ELR (cell line): ENCODE measurements at regions not wholly inside any gene's neighbourhood (a gene's known extent, or its start where the extent isn't known, plus 50 kb on each side); places are given as distances from the start of the nearest gene placed in this dataset.
"Not testable (repeated sequence)": the region's sequence is repeated elsewhere in the genome, so short reads cannot be mapped to it uniquely, and the experiment has no call there.

Experiments used
- DNase-seq: peaks from one replicate; pipeline ENCODE4 v3.0.0-alpha.2; 2015; ENCODE audit warnings: low read depth

DNA sequence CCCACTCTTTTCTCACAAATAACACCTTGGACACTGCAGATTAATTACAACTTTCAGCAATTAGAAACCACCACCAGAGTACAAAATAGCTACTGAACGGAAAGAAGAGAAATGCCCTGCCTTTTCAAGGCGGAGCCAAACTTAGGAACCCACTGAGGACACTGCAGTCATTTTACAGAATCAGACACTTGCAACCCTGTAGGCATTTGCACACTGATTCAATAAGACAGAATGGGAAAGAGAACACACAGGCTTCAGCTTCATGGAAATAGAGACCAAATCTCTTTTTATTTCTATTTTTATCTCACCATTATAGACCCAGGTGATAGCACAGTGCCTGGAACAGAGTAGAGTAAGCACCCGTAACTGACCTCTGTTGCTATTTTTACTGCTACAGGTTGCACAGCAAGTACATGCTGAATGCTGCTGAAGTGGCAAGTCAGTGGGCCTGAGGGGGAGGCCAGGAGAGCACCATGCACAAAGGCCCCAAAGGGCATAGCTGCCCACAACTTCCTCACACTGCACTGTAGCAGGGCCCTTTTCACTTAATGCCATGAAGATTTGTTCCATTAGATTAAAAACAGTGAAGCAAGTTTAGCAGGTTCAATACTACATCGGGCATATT is 50.7 kb upstream of the EDARADD start:
- DNase-seq, result no peak

DNA sequence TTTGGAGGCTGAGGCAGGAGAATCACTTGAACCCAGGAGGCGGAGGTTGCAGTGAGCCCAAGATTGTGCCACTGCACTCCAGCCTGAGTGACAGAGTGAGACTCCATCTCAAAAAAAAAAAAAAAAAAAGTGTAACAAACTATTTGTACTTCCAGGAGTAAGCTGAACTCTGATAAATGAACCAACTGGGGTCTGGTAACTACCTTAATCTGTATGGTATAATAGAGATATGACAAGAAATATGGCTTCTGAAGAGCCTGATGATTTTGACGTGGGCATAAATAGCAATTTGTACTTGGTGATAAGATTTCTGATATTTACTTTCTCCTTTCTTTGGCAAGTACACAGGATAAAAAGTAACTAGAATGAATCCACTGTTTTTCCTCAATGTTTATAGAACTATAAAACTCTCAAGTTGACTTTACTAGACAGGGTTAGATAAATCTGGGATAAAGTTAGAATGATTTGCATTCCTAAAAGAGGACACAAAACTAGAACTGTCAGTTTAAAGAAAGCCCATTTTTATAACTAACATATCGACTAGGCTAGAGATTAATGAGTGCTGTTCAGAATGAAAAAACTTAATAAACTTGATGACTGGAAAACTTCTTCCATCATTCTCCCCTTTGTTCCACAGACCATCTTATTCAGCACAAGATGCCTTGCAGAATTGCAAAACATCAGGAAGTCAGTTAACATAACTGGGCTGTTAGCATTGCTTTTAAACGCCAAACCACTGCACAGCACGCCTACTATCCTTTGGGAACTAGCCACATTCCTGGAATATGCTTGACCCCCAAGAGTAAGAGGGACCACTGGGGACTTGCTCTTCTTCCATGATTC is 51.5 kb upstream of the EDARADD start:
- DNase-seq, result no peak

DNA sequence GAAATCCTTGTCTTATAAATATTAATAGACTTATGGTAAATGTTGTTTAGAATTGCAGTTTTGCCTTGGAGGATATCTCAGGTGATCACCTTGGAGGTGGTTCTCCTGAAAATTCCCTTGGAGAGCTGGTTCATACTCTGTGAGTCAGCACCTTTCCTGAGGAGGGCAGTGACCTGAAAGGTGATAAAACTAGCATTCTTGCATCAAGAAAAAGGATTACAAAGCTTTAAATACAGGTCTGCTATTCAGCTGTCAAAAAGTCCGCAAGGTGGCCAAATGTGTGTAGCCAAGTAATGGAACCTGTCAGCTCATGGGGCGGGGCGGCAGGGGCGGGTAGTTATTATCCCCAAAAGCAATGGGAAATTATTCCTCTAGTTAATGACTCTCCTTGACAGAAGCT is 52.8 kb upstream of the EDARADD start:
- DNase-seq, result no peak

DNA sequence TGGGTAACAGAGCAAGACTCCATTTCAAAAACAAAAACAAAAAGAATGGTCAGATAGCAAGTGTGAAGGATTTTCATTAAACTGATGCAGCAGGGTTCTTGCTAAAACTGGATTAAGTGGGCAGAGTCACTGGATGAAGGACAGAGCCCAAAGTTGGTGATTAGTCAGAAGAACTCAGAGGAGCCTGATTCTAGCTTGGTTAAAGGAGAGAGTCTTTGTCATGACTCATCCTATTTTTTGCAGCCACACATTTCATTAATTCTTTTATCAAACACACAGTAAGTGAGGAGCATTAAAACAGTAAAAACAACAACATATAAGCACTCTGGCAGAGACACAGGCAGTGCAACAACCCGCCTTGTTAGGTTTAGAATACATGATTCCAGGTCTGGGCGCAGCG is 56.0 kb upstream of the EDARADD start:
- peak; percentile 53 for DNase-seq

GRCh38 chr1:236336084-236336483 is 54.3 kb upstream of the ERO1B start:
- DNase-seq, result no peak

DNA sequence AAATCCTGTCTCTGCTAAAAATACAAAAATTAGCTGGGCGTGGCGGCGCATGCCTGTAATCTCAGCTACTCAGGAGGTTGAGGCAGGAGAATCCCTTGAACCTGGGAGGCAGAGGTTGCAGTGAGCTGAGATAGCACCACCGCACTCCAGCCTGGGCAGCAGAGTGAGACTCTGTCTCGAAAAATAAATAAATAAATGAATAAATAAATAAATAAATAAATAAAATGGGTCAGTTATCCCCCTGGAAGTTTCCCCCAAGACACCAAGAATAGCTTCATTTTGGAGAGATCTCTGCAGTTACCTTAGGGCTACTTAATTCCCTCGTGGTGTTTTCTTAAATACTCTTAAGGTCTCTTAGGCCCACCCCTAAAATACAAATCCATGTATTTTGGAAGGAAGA is 53.9 kb upstream of the ERO1B start:
- DNase-seq, result not testable (repeated sequence)

- DNase-seq, result peak; percentile 10
Observed at GRCh38 chr1:236334893-236335545, 53.3 kb upstream of the ERO1B start.

- no peak for DNase-seq
Observed at GRCh38 chr1:236332092-236332758, 50.5 kb upstream of the ERO1B start.
